Head of caudate nucleus (tissue), 42 donors: ENCODE measurements at regions not wholly inside any gene's neighbourhood (a gene's known extent, or its start where the extent isn't known, plus 50 kb on each side); places are given as distances from the start of the nearest gene placed in this dataset.

ENCODE experiments used
- DNase-seq, 42 donors: peaks; one replicate each; pipeline versions ENCODE4 v3.0.0 to v3.0.0-alpha.2; 2020 to 2021; ENCODE audit warnings: mixed read lengths in 7 of 42
- intact Hi-C: fragments of 100-400 bp; cut with DNase I; formaldehyde crosslinking; loops from one replicate; pipeline ENCODE4 v1.15.0; 2022

- intact Hi-C loops = no loop called here
- no peak for DNase-seq
These were observed 92.2 kb upstream of the PLET1 start for GRCh38 chr11:112352907-112353306.

DNA sequence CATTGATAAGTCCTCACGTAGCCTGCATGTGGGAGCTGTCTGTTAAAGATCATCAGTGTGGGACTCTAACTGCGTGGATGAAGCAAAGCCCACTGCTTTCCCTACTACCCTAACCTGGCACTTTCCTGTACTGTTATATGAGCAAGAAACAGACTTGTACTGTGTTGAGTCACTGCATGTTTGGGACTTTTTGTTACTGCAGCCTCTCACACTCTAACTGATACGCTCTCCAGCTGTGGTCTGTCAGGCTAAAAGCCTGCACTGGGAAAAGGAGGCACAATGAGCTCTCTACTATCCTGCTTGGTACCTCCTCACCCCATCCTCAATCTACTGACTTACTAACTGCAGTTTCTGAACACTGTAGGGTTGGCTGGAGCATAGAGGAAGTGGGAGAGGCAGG, 93.7 kb upstream of the PLET1 start:
- no peak for DNase-seq
- intact Hi-C loops = no loop called here

GRCh38 chr11:112355726-112356125, 95.1 kb upstream of the PLET1 start:
- peak in 1 of 42 donors; percentile 30 for DNase-seq

GRCh38 chr11:112357488-112357887, 96.8 kb upstream of the PLET1 start:
- intact Hi-C loops = no loop called here
- no peak for DNase-seq

More at GRCh38 chr11:112355726-112356125, 95.1 kb upstream of the PLET1 start:
- intact Hi-C loops = no loop called here

- DNase-seq = peak in 15 of 42 donors; percentile 2 to 52 (median 24)
- intact Hi-C loops = no loop called here
These were observed 100.7 kb upstream of the PLET1 start for GRCh38 chr11:112361396-112361795.

DNA sequence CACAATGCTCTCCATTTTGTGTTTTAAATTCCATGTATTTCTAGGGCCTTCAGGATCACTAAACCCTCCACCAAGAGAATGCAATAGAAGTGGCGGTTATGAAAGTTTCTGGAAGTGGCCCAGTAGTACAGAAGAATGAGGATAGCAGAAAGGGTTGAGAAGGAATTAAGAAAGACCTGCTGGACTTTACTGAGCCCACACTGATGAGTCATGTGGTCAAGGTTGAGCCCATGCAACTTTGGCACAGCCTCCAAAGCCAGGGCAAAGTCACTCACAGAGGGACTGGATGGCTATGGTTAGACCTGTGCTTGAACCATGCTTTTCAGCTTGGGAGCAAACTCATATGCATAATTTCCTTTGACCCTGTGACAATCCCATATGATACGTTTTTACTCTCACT, 102.9 kb upstream of the PLET1 start:
- intact Hi-C loops = no loop called here

DNA sequence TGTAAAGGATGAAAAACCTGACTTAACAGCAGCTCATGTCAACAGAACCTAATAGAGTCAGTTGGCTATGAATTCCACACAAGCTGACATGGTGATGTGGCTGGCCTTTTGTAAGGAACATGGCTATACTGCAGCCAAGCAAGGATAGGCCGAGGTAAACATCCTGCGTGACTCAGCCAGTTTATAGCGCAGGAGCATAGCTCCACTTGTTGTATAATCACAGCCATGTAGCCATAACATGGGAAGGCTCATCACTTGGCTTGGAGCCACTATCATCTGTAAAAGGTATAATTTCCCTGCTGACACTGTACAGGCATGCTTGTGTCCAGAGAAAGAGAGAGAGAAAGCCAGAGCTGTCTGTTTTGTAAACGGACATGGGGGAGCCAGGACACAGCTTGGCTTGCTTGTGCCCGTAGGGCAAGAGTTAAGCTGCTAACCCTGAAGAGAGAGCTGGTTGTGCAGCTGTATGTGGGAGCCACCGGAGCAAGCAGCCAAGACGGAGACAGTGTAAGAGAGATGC, 104.4 kb upstream of the PLET1 start:
- intact Hi-C loops = no loop called here
- DNase-seq = no peak

More for the DNA sequence above, 102.9 kb upstream of the PLET1 start:
- DNase-seq = no peak

DNA sequence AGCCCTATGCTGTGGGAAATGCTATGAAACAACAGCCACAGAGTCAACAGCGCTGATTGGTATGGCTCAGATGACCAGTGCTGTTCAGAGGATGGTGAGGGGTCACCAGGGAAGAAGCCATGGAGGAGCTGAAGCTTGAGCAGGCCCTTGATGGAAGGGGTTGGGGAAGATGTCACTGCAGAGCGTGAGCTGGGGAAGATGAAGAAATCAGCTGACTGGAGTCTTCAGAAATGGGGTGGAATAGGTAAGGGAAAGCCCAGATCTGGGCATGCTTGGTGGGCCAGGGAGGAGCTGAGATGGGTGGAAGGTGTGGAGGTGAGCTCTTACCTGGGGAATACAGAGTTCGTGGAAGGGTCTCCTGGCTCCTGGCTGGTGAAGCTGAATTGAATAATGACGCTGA, 105.4 kb upstream of the PLET1 start:
- DNase-seq = no peak
- intact Hi-C loops = no loop called here

- intact Hi-C loops = no loop called here
These were observed 106.1 kb upstream of the PLET1 start for GRCh38 chr11:112366777-112367176.

DNA sequence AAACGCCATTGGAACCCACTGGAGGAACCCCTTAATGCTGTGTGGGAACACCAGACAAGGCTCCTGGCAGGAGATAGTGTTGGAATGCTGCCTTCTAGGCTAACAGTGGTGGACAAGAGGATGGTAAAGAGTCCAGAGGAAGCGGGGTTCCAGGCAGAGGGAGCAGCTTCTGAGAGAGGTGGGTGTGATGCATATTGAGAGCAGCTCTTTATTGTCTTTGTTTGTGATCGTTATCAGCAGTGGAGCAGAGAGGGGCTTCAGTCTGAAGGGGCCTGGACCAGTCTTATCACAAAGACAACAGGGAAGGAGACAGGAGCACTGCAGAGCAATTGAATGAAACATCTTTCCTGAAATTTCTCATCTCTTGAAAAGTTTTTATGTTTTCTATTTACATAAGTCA, 106.8 kb upstream of the PLET1 start:
- intact Hi-C loops = no loop called here
- no peak for DNase-seq

More at GRCh38 chr11:112366777-112367176, 106.1 kb upstream of the PLET1 start:
- no peak for DNase-seq

DNA sequence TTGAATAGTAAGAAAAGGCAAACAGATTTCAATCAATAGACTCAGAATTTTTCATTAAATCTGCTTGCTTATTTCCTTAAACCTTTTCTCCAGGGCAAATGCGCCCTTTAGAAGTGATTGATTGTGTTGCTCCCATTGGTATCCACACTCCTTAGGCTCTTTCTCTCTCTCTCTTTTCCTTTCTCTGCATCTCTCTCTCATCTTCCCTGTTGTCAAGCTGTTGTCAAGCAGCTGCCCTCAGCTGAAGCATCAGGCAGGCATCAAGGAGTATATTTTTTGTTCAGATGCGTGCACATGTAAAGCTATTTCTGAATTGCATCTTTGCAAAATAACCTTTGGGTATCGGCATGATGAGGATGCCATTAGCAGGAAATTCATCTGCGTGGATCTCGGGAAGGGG, 107.2 kb upstream of the PLET1 start:
- intact Hi-C loops = no loop called here
- DNase-seq = no peak

- DNase-seq = no peak
- intact Hi-C loops = no loop called here
These were observed 107.7 kb upstream of the PLET1 start for GRCh38 chr11:112368381-112368780.

DNA sequence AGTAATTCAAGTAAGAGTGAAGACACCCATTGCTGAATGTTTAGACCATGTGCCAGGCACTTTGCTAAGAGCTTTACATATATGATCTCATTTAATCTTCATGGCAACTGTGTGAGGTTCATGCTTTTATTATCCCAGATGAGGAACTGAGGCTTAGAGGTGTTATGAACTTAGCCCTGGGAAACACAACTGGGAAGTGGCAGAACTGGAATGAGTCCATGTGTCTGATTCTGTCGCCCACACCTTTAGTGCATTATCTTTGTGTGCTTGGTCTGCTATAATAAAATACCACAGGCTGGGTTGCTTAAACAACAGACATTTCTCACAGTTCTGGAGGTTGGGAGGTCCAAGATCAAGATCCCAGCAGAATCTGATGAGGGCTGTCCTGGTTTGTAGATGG, 108.7 kb upstream of the PLET1 start:
- no peak for DNase-seq
- intact Hi-C loops = no loop called here

GRCh38 chr11:112369916-112370315, 109.3 kb upstream of the PLET1 start:
- intact Hi-C loops = no loop called here
- DNase-seq = peak in 10 of 42 donors; percentile 12 to 72 (median 34)

DNA sequence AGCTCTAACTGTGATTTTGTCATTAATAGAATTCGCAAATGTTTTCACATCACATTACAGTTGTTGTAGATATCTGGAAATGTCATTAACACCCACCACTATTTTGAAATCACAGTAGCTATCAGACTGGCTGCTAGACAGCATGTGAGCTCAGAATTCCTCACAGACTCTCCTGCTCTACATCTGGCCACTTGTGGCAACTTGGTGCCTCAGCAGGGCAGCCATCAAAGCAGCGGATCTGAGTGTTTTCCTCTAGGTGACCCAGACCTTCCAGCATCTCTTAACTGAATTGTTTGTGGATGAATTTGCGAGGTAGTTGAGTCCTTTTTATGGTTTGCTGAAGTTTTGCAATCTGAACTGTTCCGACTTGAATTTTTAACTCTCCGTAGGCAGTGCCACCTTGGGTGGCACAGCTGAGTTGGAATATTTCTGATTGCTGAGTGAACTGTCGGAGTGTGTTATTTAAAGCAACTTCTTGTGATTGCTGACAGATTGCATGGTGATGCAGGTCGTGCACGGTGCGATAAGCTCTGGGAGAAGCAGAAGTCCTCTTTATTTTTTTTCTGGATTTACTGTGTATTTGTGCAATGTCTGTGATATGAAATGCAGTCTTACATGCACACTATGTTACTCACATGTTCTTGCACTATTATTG, 114.0 kb upstream of the PLET1 start:
- intact Hi-C loops = no loop called here

DNA sequence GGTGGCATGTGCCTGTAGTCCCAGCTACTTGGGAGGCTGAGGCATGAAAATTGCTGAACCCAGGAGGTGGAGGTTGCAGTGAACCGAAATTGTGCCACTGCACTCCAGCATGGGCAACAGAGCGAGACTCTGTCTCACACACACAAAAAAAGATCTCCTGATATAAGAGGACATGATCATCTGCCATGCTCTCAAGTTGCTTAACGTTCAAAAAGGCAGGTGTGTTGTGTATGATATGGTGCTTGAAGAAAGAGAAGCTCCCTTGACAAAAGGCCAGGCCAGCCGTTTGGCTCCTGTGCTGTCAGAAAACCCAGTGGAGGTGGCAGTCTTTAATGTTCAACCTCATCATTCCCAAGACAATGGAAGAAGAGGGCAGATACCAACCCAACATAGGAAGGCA, 117.3 kb upstream of the PLET1 start:
- DNase-seq = no peak
- intact Hi-C loops = no loop called here

More for the DNA sequence above, 114.0 kb upstream of the PLET1 start:
- DNase-seq = peak in 22 of 42 donors; percentile 9 to 65 (median 36)

GRCh38 chr11:112380464-112380863, 119.8 kb upstream of the PLET1 start:
- peak in 1 of 42 donors; percentile 14 for DNase-seq
- intact Hi-C loops = no loop called here

GRCh38 chr11:112381578-112381977, 120.9 kb upstream of the PLET1 start:
- intact Hi-C loops = no loop called here

DNA sequence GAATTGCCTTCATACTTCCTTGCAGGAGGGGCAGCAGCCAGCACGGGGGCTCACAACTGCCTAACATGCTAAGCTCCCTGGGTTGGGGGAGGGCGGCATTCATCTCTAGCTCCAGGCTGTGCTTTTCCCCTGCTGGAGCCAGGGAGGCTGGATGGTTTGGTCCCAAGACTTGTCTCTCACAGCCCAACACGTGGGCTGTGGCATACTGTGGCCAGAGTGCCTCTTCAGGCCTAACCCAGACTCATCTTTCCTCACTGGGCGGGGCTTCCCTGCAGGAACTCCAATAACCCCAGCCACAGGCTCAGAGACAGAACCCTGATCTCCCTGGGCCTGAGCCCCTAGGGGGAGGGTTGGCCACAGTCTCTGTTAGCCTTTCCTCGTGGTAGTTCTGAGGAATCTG, 121.9 kb upstream of the PLET1 start:
- intact Hi-C loops = no loop called here
- no peak for DNase-seq

More at GRCh38 chr11:112381578-112381977, 120.9 kb upstream of the PLET1 start:
- no peak for DNase-seq

GRCh38 chr11:112388496-112388895, 127.8 kb upstream of the PLET1 start:
- intact Hi-C loops = no loop called here
- peak in 1 of 42 donors; percentile 20 for DNase-seq

DNA sequence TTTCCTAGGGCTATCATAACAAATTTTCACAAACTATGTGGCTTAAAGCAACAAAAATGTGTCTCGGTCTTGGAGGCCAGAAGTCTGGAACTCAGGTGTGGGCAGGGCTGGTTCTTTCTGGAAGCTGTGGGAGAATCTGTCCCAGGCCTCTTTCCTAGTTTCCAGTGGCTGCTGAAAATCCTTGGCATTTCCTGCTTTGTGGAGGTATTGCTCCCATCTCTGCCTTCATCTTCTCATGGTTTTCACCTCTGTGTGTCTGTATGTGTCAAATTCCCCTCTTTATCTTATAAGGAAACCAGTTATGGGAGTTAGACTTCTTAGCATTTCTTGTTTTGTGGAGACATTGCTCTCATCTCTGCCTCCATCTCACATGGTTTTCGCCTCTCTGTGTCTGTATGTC, 130.4 kb upstream of the PLET1 start:
- intact Hi-C loops = no loop called here

More for the DNA sequence above, 130.4 kb upstream of the PLET1 start:
- no peak for DNase-seq
